K562 (cell line): ENCODE measurements at regions not wholly inside any gene's neighbourhood (a gene's known extent, or its start where the extent isn't known, plus 50 kb on each side); places are given as distances from the start of the nearest gene placed in this dataset.

Source experiments
- ATAC-seq: fragments of 200-7000 bp; cut with Tn5 transposase; 3 replicates; pipeline ENCODE4 v1.9.1; 2020; ENCODE audit warnings: moderate library complexity
- BruUV-seq: library from RNA; stranded (reverse); fragments of 400-500 nt; replicated peaks from 2 replicates; lab custom pipeline; 2021; lab: Mats Ljungman, UMichigan
- CTCF ChIA-PET: fragments of 300-600 bp; formaldehyde crosslinking; extraction: SDS; loops from one replicate; lab custom pipeline; 2021; ENCODE audit warnings: low intra/inter-chr PET ratio; lab: Yijun Ruan, JAX
- POLR2A ChIA-PET: fragments of 300-600, 350-650 bp; sonication (Branson Sonifier 250); formaldehyde crosslinking; extraction: SDS; loops from one replicate; lab custom pipeline; 2021; ENCODE audit warnings: antibody characterized with exemption, inconsistent platforms; lab: Yijun Ruan, JAX
- DNase-seq, 4 experiments: peaks; one replicate each; pipeline versions ENCODE4 v3.0.0 to v3.0.0-alpha.2; 2011 to 2018; ENCODE audit warnings: low spot score in 3 of 4, mixed read lengths in 3 of 4; ENCODE audit errors: extremely low read depth in 1 of 4
- FAIRE-seq: peaks from 2 replicates; lab custom pipeline; 2011; peaks lifted over from hg19 to GRCh38; lab: Jason Lieb, UNC
- H2AFZ ChIP-seq: 2 replicates; pipeline ENCODE4 v1.6.0; 2011; ENCODE audit warnings: low read depth, low read length, control low read depth, inconsistent platforms
- H3K27ac ChIP-seq: fragments of 200-600 bp; 3 replicates; pipeline ENCODE4 v1.8.0; 2011; ENCODE audit warnings: low read depth, mild to moderate bottlenecking, control low read depth, inconsistent platforms, low read length, moderate library complexity, mixed read lengths; ENCODE audit errors: extremely low read depth
- H3K27me3 ChIP-seq, 2 experiments: fragments of 300-600 bp in 1 of 2; 2 replicates in 1 of 2; 3 replicates in 1 of 2; pipeline versions ENCODE4 v1.6.0 to v1.8.0; 2011; ENCODE audit warnings: inconsistent platforms in 2 of 2, low read length in 2 of 2, mild to moderate bottlenecking in 1 of 2, mixed read lengths in 1 of 2, moderate library complexity in 1 of 2; ENCODE audit not compliant: control insufficient read depth in 2 of 2, insufficient read depth in 2 of 2
- H3K36me3 ChIP-seq: fragments of 300-600 bp; 3 replicates; pipeline ENCODE4 v1.8.0; 2011; ENCODE audit warnings: mild to moderate bottlenecking, low read length, inconsistent platforms; ENCODE audit not compliant: control insufficient read depth, insufficient read depth
- H3K4me1 ChIP-seq, 2 experiments: fragments of 200-600 bp in 1 of 2; replicated peaks in 1 of 2; 2 replicates in 1 of 2; 3 replicates in 1 of 2; pipeline versions ENCODE4 v1.5.1 to v1.8.0; 2011; ENCODE audit warnings: inconsistent platforms in 2 of 2, low read length in 2 of 2, mild to moderate bottlenecking in 1 of 2, mixed read lengths in 1 of 2, moderate library complexity in 1 of 2; ENCODE audit not compliant: control insufficient read depth in 2 of 2, insufficient read depth in 2 of 2
- H3K4me2 ChIP-seq: 2 replicates; pipeline ENCODE4 v1.6.1; 2011; ENCODE audit warnings: low read length, control low read depth, inconsistent platforms, mixed read lengths; ENCODE audit not compliant: insufficient read depth
- H3K4me3 ChIP-seq: fragments of 200-600 bp; sonication (generic), shearing (Covaris generic); 2 replicates; pipeline ENCODE4 v1.5.1; 2016; ENCODE audit warnings: control low read depth, inconsistent platforms
- H3K79me2 ChIP-seq: fragments of 200-600 bp; 3 replicates; pipeline ENCODE4 v1.8.0; 2011; ENCODE audit warnings: low read length, inconsistent platforms; ENCODE audit not compliant: control insufficient read depth, insufficient read depth
- H3K9ac ChIP-seq, 2 experiments: 2 replicates each; pipeline versions ENCODE4 v1.6.0 to v1.6.1; 2011; ENCODE audit warnings: low read depth in 2 of 2, low read length in 2 of 2, control low read depth in 1 of 2, inconsistent platforms in 1 of 2, mild to moderate bottlenecking in 1 of 2, mixed read lengths in 1 of 2; ENCODE audit not compliant: insufficient read depth in 1 of 2
- H3K9me1 ChIP-seq: one replicate; pipeline ENCODE4 v1.6.0; 2011; ENCODE audit warnings: inconsistent platforms, mild to moderate bottlenecking, low read length, moderate library complexity; ENCODE audit not compliant: control insufficient read depth, insufficient read depth
- H3K9me3 ChIP-seq: replicated peaks from 2 replicates; pipeline ENCODE4 v1.5.1; 2011; ENCODE audit warnings: low read depth, low read length, inconsistent platforms; ENCODE audit not compliant: control insufficient read depth, insufficient read depth
- H4K20me1 ChIP-seq: replicated peaks from 2 replicates; pipeline ENCODE4 v1.6.1; 2011; ENCODE audit warnings: low read length, inconsistent platforms, mixed read lengths; ENCODE audit not compliant: control insufficient read depth, insufficient read depth
- CHCHD3 ChIP-seq: fragments of 250-450 bp; sonication (Bioruptor Pico); IDR thresholded peaks from 2 replicates; pipeline ENCODE4 v2.1.2; 2022; ENCODE audit warnings: mild to moderate bottlenecking
- E2F3 ChIP-seq: fragments of 250-450 bp; sonication (Bioruptor Pico); IDR thresholded peaks from 2 replicates; pipeline ENCODE4 v1.4.0; 2020; ENCODE audit warnings: mild to moderate bottlenecking
- HDGF ChIP-seq: fragments of 450-650 bp; IDR thresholded peaks from 2 replicates; pipeline ENCODE4 v1.6.1; 2016
- HINFP ChIP-seq: fragments of 450-650 bp; conservative IDR thresholded peaks from 2 replicates; pipeline ENCODE4 v1.6.1; 2016; ENCODE audit warnings: missing genetic modification characterization, low read depth, mild to moderate bottlenecking, control low read depth, missing compliant biosample characterization
- KHSRP ChIP-seq: fragments of 450-650 bp; IDR thresholded peaks from 2 replicates; pipeline ENCODE4 v1.6.1; 2017
- RBFOX2 ChIP-seq: fragments of 200-400 bp; formaldehyde crosslinking; IDR thresholded peaks from 2 replicates; pipeline ENCODE4 v1.6.1; 2017; ENCODE audit warnings: low read depth, mild to moderate bottlenecking, low read length, moderate library complexity
- SIX5 ChIP-seq, 2 experiments: IDR thresholded peaks; 2 replicates each; pipeline ENCODE4 v1.6.1; 2011; ENCODE audit warnings: low read length in 2 of 2, borderline replicate concordance in 1 of 2, low read depth in 1 of 2, mild to moderate bottlenecking in 1 of 2, moderate library complexity in 1 of 2; ENCODE audit not compliant: insufficient read depth in 1 of 2
- SNRNP70 ChIP-seq: fragments of 200-400 bp; formaldehyde crosslinking; optimal IDR thresholded peaks from 2 replicates; pipeline ENCODE3; 2017; ENCODE audit warnings: low read depth, low read length
- SRSF3 ChIP-seq: fragments of 200-400 bp; formaldehyde crosslinking; IDR thresholded peaks from 2 replicates; pipeline ENCODE4 v1.6.1; 2016; ENCODE audit warnings: mild to moderate bottlenecking, low read length, moderate library complexity; ENCODE audit not compliant: insufficient read depth
- TAF15 ChIP-seq: fragments of 200-400 bp; formaldehyde crosslinking; IDR thresholded peaks from 2 replicates; pipeline ENCODE4 v1.6.1; 2017; ENCODE audit warnings: mild to moderate bottlenecking, low read depth, low read length, moderate library complexity
- TCFL5 ChIP-seq: fragments of 250-450 bp; sonication (Bioruptor Pico); conservative IDR thresholded peaks from 2 replicates; pipeline ENCODE4 v1.6.1; 2021; ENCODE audit warnings: mild to moderate bottlenecking, moderate library complexity, matching md5 sums
- WGBS: fragments of 100-300 bp; shearing (Covaris generic); methylation state at CpG from one replicate; pipeline ENCODE4 v1.1.6; 2016; ENCODE audit warnings: low coverage, mixed read lengths; ENCODE audit not compliant: insufficient coverage; ENCODE audit errors: missing lambda C conversion rate; 5-methylcytosine and 5-hydroxymethylcytosine counted together
- in situ Hi-C: fragments of 300-500 bp; cut with MboI; formaldehyde crosslinking; loops from 4 replicates; pipeline ENCODE4 v1.15.0; 2018; ENCODE audit warnings: inconsistent platforms, mixed read lengths
- intact Hi-C: fragments of 100-400 bp; cut with micrococcal nuclease; formaldehyde crosslinking; loops from 2 replicates; pipeline ENCODE4 v1.14.2; 2022

GRCh38 chr9:33708441-33708840 lies 86.9 kb upstream of the PRSS3 start:
- no peak for FAIRE-seq
- H3K27me3 ChIP-seq, result no peaks in the 10 kb centered on the region
- DNase-seq, result no peak
- no peak overlapping the region for H2AFZ ChIP-seq
- 0 out of 2 replicates have a peak, but pooled peaks cover 2% of the 10 kb centered on the region for H3K9me3 ChIP-seq
- no peak for ATAC-seq
- POLR2A ChIA-PET, result interaction anchor here (0.6 to 0.7 kb wide), 2 partner anchors 22 to 542 kb away, joined by 3 to 4 read pairs; partner anchors contain the start of gene B4GALT1
- H3K9ac ChIP-seq, result no peak overlapping the region
- WGBS, result 0% methylated on average over 2 of the region's 2 CpGs
- in situ Hi-C loops (loop anchor here (10.0 kb wide), 1 partner anchor 74 kb away; no protein-coding TSS in a partner anchor), intact Hi-C loops (no loop called here)
- BruUV-seq, result no TSS peak
- no peak overlapping the region for H3K4me3 ChIP-seq
- CTCF ChIA-PET, result no interaction called here
- TF ChIP-seq TCFL5 (CRISPR knock-in tag) (no peak), RBFOX2 (no peak), SIX5 (IDR thresholded peaks at IDR 0.05; ENCODE audit: borderline replicate concordance in 1 of 2, insufficient read depth in 1 of 2, low read depth in 1 of 2, low read length in 2 of 2) (no peak), HDGF (no peak), SRSF3 (no peak), KHSRP (no peak), TAF15 (no peak), HINFP (tag) (no peak), E2F3 (CRISPR knock-in tag) (no peak), CHCHD3 (CRISPR knock-in tag) (no peak), SNRNP70 (no peak)
- H3K4me1 ChIP-seq, result no peaks in the 10 kb centered on the region
- H3K36me3 ChIP-seq, result no peaks in the 10 kb centered on the region
- no peak overlapping the region for H3K4me2 ChIP-seq
- H4K20me1 ChIP-seq, result no peaks in the 10 kb centered on the region
- no peaks in the 10 kb centered on the region for H3K9me1 ChIP-seq
- H3K79me2 ChIP-seq, result no peaks in the 10 kb centered on the region
- no peak overlapping the region for H3K27ac ChIP-seq
